DMS153 (cell line): ENCODE measurements at regions not wholly inside any gene's neighbourhood (a gene's known extent, or its start where the extent isn't known, plus 50 kb on each side); places are given as distances from the start of the nearest gene placed in this dataset.

Experiments
- DNase-seq: peaks from one replicate; lab custom pipeline; 2025; lab: John Stamatoyannopoulos, UW

- no peak for DNase-seq
Measured at GRCh38 chr2:118698564-118698963, 148.9 kb downstream of the EN1 start.

GRCh38 chr2:118697781-118698180, 149.7 kb downstream of the EN1 start:
- DNase-seq, result no peak

- no peak for DNase-seq
Measured at GRCh38 chr2:118696786-118697465, 150.5 kb downstream of the EN1 start.

GRCh38 chr2:118693287-118693822, 154.1 kb downstream of the EN1 start:
- DNase-seq, result no peak

- DNase-seq, result no peak
Measured at GRCh38 chr2:118689874-118690273, 157.6 kb downstream of the EN1 start.

- DNase-seq, result no peak
Measured at GRCh38 chr2:118689456-118689855, 158.0 kb downstream of the EN1 start.

GRCh38 chr2:118689033-118689432, 158.4 kb downstream of the EN1 start:
- no peak for DNase-seq

- no peak for DNase-seq
Measured at GRCh38 chr2:118687698-118688097, 159.8 kb downstream of the EN1 start.

- no peak for DNase-seq
Measured at GRCh38 chr2:118687192-118687591, 160.3 kb downstream of the EN1 start.

- no peak for DNase-seq
Measured at GRCh38 chr2:118686346-118686745, 161.1 kb downstream of the EN1 start.

- no peak for DNase-seq
Measured at GRCh38 chr2:118683460-118683859, 164.0 kb downstream of the EN1 start.

- DNase-seq, result no peak
Measured at GRCh38 chr2:118678985-118679384, 168.5 kb downstream of the EN1 start.

- no peak for DNase-seq
Measured at GRCh38 chr2:118677546-118677945, 169.9 kb downstream of the EN1 start.

- DNase-seq, result no peak
Measured at GRCh38 chr2:118675531-118675930, 171.9 kb downstream of the EN1 start.

GRCh38 chr2:118672571-118673158, 174.8 kb downstream of the EN1 start:
- DNase-seq, result no peak

GRCh38 chr2:118671701-118672454, 175.6 kb downstream of the EN1 start:
- DNase-seq, result no peak

GRCh38 chr2:118670838-118671237, 176.6 kb downstream of the EN1 start:
- no peak for DNase-seq

GRCh38 chr2:118670276-118670675, 177.2 kb downstream of the EN1 start:
- DNase-seq, result no peak

- no peak for DNase-seq
Measured at GRCh38 chr2:118669654-118670053, 177.8 kb downstream of the EN1 start.

GRCh38 chr2:118668431-118669424, 178.7 kb downstream of the EN1 start:
- DNase-seq, result no peak

- DNase-seq, result no peak
Measured at GRCh38 chr2:118667964-118668363, 179.5 kb downstream of the EN1 start.

- DNase-seq, result no peak
Measured at GRCh38 chr2:118667348-118667747, 180.1 kb downstream of the EN1 start.
